T47D (cell line): ENCODE measurements at regions not wholly inside any gene's neighbourhood (a gene's known extent, or its start where the extent isn't known, plus 50 kb on each side); places are given as distances from the start of the nearest gene placed in this dataset.

ENCODE experiments used
- DNase-seq, 2 experiments: peaks; one replicate each; pipeline versions ENCODE4 v3.0.0 to v3.0.0-alpha.2; 2011 to 2012; ENCODE audit warnings: low read depth in 1 of 2, low spot score in 1 of 2
- JUND ChIP-seq: IDR thresholded peaks from 2 replicates; pipeline ENCODE4 v1.6.1; 2012; ENCODE audit warnings: low read depth
- in situ Hi-C: cut with HindIII; loops from 2 replicates; pipeline ENCODE4 v1.10.0; 2016; ENCODE audit warnings: low sequenced_read_pairs, low pct_unique_long_range_greater_than_20kb

GRCh38 chr3:104885214-104885814, 481.4 kb upstream of the ALCAM start:
- TF ChIP-seq JUND: no peak
- in situ Hi-C loops: no loop called here
- DNase-seq: peak in 1 of 2 experiments; percentile 27

DNA sequence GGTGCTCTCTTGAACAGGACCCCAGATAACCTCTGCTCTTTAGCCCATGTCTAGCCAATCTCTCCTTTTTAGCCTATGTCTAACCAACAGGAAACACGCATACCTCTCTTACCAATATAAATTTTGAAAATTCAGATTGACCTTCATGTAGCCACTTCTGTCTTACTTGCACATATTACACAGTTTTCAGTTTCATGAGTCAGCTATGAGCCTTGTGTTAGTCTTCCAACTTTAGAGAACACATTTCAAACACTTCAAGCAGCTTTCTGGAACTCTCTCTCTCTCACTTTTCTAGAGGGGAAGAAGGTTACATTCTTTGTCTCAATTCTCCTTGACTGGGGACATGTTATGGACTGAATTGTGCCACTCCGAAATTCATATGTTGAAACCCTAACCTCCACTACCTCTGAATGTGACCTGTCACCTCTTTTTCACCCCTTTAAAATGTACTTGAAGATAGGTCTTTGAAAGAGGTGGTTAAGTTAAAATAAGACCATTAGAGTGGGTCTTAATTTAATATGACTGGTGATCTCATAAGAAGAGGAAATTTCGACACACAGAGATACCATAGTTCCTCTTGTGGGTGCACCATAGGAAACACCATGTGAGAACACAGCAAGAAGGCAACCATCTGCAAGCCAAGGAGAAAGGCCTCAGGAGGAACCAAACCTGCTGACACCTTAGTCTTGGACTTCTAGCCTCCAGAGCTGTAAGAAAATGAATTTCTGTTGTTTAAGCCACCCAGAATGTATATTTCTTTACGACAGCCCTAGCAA, 480.3 kb upstream of the ALCAM start:
- in situ Hi-C loops: no loop called here
- TF ChIP-seq JUND: no peak

GRCh38 chr3:104887069-104887468, 479.6 kb upstream of the ALCAM start:
- TF ChIP-seq JUND: no peak
- no peak for DNase-seq
- in situ Hi-C loops: no loop called here

More for the DNA sequence above, 480.3 kb upstream of the ALCAM start:
- DNase-seq: no peak

DNA sequence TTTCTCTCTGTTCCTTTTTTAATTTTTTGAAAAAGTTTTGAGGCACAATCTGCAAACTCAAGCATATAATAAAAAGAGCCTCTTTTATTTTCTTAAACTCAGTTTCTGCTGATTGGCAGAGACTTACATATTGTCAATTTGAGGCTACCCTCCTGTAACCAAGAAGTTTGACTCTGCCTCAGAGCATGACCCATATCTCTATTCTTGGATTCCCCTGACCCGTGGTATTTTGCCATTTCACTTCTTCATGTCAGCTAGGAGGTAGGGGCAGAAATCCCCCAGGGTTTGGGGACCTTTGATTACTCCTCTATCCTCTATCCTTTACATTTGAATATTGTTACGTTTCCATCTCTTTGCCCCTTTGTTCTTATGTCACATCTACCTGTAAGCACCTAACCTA, 479.1 kb upstream of the ALCAM start:
- no peak for TF ChIP-seq JUND
- DNase-seq: no peak
- in situ Hi-C loops: no loop called here

DNA sequence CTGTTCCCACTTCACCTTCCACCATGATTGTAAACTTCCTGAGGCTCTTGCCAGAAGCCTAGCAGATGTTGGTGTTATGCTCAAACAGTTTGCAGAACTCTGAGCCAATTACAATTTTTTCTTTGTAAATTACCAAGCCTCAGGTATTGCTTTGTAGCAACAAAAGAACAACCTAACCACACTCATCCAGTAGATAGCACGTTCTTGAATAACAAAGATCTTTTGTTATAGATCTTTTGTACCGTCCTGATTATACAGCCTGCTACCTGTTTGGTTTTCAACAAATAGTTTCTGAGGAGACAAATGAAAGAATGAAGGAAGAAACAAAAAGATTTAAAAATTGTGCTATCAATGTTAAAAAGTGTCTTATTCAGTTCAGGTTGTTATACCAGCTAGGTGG, 474.7 kb upstream of the ALCAM start:
- DNase-seq: no peak
- in situ Hi-C loops: no loop called here
- no peak for TF ChIP-seq JUND

DNA sequence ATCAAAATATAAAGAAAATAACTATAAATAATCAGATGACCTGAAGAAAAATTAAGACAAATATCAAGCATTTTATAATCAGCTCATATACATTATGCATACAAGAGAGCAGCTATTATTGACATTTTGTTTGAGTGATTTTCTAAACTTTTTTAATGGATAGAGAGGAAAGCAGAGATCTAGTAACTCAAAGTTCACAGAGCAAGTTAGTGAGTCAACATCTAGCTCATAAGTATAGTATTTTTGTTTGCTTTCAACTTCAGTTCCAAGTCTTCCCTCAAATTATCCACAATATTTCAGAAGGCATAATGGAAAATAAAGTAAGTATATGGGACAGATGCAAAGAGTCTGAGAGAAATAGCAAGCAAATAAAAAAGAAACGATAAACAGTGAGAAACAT, 470.1 kb upstream of the ALCAM start:
- no peak for TF ChIP-seq JUND
- no peak for DNase-seq
- in situ Hi-C loops: no loop called here

DNA sequence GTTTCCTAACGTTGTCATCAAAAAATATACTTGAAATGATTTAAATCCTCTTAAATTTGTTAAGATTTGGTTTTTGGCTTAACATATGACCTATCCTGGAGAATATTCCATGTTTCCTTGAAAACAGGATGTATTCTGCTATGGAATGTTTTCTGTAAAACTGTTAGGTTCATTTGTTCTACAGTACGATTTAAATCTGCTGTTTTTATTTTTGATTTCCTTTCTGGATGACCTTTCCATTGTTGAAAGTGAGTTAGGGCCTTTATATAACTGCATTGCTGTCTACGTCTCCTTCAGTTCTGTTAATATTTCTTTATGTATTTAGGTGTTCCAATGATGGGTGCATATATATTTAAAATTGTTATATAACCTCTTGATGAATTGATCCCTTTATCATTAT, 465.3 kb upstream of the ALCAM start:
- in situ Hi-C loops: no loop called here
- no peak for DNase-seq
- TF ChIP-seq JUND: no peak

- DNase-seq: no peak
- no peak for TF ChIP-seq JUND
- in situ Hi-C loops: no loop called here
These were observed 463.6 kb upstream of the ALCAM start for GRCh38 chr3:104903064-104903463.

DNA sequence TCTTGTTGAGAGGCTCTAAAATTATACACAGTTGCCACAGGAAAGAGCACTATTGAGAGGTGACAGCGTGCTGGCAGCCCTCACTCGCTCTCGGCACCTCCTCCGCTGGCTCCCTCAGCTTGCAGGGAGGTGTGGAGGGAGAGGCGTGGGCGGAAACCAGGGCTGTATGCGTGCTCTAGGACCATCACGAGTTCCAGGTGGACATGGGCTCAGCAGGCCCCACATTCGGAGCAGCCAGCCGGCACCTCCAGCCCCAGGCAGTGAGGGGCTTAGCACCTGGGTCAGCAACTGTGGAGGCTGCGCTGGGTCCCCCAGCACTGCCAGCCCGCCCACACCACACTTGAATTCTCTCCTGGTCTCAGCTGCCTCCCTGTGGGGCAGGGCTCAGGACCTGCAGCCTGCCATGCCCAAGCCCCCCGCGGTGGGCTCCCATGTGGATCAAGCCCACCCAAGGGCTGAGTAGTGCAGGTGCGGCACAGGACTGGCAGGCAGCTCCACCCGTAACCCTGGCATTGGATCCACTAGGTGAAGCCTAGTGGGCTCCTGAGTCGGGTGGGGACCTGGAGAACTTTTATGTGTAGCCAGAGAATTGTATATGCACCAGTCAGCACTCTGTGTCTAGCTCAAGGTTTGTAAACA, 460.6 kb upstream of the ALCAM start:
- in situ Hi-C loops: no loop called here

GRCh38 chr3:104907507-104907906, 459.2 kb upstream of the ALCAM start:
- in situ Hi-C loops: no loop called here
- TF ChIP-seq JUND: no peak
- DNase-seq: no peak

More for the DNA sequence above, 460.6 kb upstream of the ALCAM start:
- no peak for TF ChIP-seq JUND
- DNase-seq: no peak

DNA sequence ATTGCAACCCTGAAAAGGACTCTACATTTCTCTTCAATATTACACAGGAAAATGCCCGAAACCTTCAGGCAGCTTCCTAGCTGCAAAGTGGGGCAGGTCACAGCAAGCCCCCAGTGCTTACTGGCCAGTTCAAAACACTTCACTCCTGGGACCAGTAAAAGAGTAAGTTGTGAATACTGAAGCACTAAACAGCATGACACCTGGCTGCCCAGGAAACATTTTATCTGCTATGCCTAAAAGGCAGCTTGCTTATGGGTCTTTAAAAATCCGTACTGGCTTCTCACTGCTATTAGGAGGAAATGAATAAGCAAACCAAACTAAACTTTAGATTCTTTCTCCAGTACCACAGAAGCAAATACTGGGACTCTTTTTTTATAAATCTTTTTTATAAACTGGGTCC, 457.9 kb upstream of the ALCAM start:
- DNase-seq: no peak
- TF ChIP-seq JUND: no peak
- in situ Hi-C loops: no loop called here

GRCh38 chr3:104909198-104909597, 457.5 kb upstream of the ALCAM start:
- TF ChIP-seq JUND: no peak
- in situ Hi-C loops: no loop called here
- no peak for DNase-seq

DNA sequence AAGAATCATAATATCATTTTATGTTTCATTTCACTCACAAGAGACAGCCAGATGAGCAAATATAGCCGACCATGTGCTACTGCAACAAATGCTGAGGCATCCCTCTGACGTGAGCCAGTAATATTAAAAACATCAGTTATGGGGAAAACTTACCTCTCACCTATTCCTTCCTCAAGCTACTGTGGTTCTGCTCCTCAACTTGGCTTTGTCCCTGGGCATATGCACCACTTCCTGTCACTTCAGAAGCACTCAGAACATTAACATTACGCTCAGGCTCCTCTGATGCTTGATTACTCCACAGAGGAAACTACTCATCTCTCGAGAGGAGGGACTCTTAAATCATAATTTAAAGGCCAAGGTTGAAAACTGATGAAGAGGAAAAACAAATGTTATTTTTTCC, 457.0 kb upstream of the ALCAM start:
- in situ Hi-C loops: no loop called here
- no peak for DNase-seq
- no peak for TF ChIP-seq JUND
